CD4-positive, alpha-beta T cell treated with Interleukin-6 for 4 hours (primary cell): ENCODE measurements at regions not wholly inside any gene's neighbourhood (a gene's known extent, or its start where the extent isn't known, plus 50 kb on each side); places are given as distances from the start of the nearest gene placed in this dataset.

Experiments used
- DNase-seq: peaks from one replicate; pipeline ENCODE4 v3.0.0-alpha.2; 2020; ENCODE audit warnings: mixed read lengths

DNA sequence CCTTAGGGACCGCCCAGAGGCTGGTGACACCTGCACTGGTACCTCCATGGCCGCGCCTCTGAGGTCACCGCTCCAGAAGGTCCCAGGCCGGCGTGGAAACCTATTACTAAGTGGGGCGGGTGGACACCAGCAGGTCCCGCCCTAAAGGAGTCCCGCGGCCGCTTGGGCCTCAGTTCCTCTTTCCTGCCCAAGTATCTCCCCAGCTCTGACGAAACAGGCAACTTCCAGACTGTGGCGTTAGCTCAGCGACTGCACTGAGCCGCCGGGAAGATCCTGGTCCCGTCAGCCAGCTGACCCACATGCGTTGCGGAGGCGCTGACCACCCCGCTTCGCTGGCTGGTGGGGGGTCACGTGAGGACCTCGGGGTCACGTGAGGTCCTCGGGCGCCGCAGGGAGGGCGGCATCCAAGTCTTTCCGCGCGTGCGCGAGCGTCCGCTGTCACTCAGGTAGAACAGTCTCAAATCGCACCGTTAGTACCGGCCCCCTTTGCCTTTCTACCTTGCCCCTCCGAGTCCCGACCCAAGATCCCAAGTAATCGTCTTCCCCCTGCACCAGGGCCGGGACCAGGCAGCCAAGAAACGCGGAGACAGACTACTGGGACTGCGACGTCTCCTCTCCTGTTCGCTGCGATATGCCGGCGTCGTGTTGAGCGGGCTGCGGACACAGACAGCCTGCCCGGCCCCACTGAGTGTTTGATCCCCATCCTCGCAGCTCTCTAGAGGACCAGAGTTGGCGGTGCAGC, 53.7 kb upstream of the KDM4C start:
- peak; percentile 92 for DNase-seq

GRCh38 chr9:6702707-6703106, 55.1 kb upstream of the KDM4C start:
- no peak for DNase-seq

GRCh38 chr9:6696178-6696577, 50.6 kb upstream of the GLDC start:
- DNase-seq: no peak

DNA sequence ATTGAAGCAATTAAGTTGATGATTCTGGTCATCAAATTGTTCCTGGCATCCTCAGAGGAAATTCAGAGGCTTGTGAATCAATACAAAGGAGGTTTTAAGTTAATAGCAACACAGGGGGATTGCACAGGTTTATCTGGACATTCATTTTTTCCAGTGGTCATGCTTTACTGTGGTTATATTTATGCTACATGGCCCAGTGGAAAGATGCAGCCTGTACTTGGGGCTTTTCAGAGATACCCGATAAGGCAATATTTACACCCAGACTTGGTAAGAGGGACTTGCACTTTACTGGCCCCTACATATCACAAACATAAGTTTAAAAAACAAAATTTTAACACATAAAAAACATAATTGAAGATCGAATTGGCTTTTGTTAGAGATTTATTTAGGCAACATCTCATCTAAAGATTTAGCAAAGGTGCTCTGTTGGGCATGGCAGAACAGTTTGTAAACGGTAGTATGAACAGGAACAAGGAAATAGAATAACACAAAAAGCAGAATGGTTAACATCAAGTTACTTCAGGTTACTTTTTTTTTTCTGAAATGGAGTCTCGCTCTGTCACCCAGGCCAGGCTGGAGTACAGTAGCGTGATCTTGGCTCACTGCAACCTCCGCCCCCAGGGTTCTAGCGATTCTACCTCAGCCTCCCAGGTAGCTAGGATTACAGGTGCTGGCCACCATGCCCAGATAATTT, 49.7 kb upstream of the GLDC start:
- no peak for DNase-seq
